ENCODE measurements at regions not wholly inside any gene's neighbourhood (a gene's known extent, or its start where the extent isn't known, plus 50 kb on each side); places are given as distances from the start of the nearest gene placed in this dataset.

GRCh38 chr7:106775975-106776607, 89.0 kb upstream of the PIK3CG start:
- DNase-seq (ENCODE audit: low spot score) = no peak

- no peak for DNase-seq (ENCODE audit: low spot score)
Measured at GRCh38 chr7:106776618-106777347, 88.3 kb upstream of the PIK3CG start.

GRCh38 chr7:106777674-106778299, 87.3 kb upstream of the PIK3CG start:
- DNase-seq (ENCODE audit: low spot score) = no peak

- DNase-seq (ENCODE audit: low spot score) = no peak
Measured at GRCh38 chr7:106778656-106779250, 86.3 kb upstream of the PIK3CG start.

GRCh38 chr7:106779877-106780276, 85.2 kb upstream of the PIK3CG start:
- peak; percentile 92 for DNase-seq (ENCODE audit: low spot score)

- DNase-seq (ENCODE audit: low spot score) = no peak
Measured at GRCh38 chr7:106781007-106781406, 84.1 kb upstream of the PIK3CG start.

GRCh38 chr7:106781828-106782544, 83.1 kb upstream of the PIK3CG start:
- no peak for DNase-seq (ENCODE audit: low spot score)

GRCh38 chr7:106783286-106783685, 81.8 kb upstream of the PIK3CG start:
- no peak for DNase-seq (ENCODE audit: low spot score)

GRCh38 chr7:106788637-106789036, 76.4 kb upstream of the PIK3CG start:
- no peak for DNase-seq (ENCODE audit: low spot score)

- DNase-seq (ENCODE audit: low spot score) = no peak
Measured at GRCh38 chr7:106791526-106791925, 73.6 kb upstream of the PIK3CG start.

- DNase-seq (ENCODE audit: low spot score) = no peak
Measured at GRCh38 chr7:106792233-106792926, 72.7 kb upstream of the PIK3CG start.

GRCh38 chr7:106793015-106793975, 71.8 kb upstream of the PIK3CG start:
- DNase-seq (ENCODE audit: low spot score) = peak; percentile 74

GRCh38 chr7:106794276-106795083, 70.6 kb upstream of the PIK3CG start:
- no peak for DNase-seq (ENCODE audit: low spot score)

- no peak for DNase-seq (ENCODE audit: low spot score)
Measured at GRCh38 chr7:106795084-106795876, 69.8 kb upstream of the PIK3CG start.

- no peak for DNase-seq (ENCODE audit: low spot score)
Measured at GRCh38 chr7:106795877-106796231, 69.2 kb upstream of the PIK3CG start.

- DNase-seq (ENCODE audit: low spot score) = no peak
Measured at GRCh38 chr7:106797937-106798336, 67.1 kb upstream of the PIK3CG start.

GRCh38 chr7:106802589-106802988, 62.5 kb upstream of the PIK3CG start:
- no peak for DNase-seq (ENCODE audit: low spot score)

GRCh38 chr7:106806556-106806955, 58.5 kb upstream of the PIK3CG start:
- no peak for DNase-seq (ENCODE audit: low spot score)

GRCh38 chr7:106807474-106807873, 57.6 kb upstream of the PIK3CG start:
- DNase-seq (ENCODE audit: low spot score) = no peak
